AML-193 (cell line): ENCODE measurements at regions not wholly inside any gene's neighbourhood (a gene's known extent, or its start where the extent isn't known, plus 50 kb on each side); places are given as distances from the start of the nearest gene placed in this dataset.
A peak's percentile ranks its signal among the peaks of the same experiment; 100 is the strongest.
"Not testable (repeated sequence)": the region's sequence is repeated elsewhere in the genome, so short reads cannot be mapped to it uniquely, and the experiment has no call there.

Source experiments
- DNase-seq, 2 experiments: peaks; one replicate each; lab custom pipeline; 2025; lab: John Stamatoyannopoulos, UW

DNA sequence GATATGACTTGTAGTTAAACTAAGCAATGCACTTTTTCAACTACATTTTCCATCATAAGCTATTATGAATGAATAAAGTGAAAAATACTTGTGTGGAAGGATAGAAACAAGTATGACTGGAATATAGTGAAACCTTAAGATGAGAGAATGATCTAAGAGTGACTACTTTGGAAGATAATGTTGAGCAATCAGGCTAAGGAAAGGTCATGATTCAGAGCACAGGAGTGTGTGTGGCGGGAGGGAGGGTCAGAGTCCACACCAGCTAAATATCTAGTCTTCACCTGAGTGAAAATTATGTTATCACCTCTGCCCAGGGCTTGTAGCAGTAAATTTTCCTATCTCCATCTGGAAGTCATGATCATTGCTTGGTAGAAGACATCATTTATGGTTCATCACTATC is 833.4 kb upstream of the ATXN8OS start:
- DNase-seq: no peak

DNA sequence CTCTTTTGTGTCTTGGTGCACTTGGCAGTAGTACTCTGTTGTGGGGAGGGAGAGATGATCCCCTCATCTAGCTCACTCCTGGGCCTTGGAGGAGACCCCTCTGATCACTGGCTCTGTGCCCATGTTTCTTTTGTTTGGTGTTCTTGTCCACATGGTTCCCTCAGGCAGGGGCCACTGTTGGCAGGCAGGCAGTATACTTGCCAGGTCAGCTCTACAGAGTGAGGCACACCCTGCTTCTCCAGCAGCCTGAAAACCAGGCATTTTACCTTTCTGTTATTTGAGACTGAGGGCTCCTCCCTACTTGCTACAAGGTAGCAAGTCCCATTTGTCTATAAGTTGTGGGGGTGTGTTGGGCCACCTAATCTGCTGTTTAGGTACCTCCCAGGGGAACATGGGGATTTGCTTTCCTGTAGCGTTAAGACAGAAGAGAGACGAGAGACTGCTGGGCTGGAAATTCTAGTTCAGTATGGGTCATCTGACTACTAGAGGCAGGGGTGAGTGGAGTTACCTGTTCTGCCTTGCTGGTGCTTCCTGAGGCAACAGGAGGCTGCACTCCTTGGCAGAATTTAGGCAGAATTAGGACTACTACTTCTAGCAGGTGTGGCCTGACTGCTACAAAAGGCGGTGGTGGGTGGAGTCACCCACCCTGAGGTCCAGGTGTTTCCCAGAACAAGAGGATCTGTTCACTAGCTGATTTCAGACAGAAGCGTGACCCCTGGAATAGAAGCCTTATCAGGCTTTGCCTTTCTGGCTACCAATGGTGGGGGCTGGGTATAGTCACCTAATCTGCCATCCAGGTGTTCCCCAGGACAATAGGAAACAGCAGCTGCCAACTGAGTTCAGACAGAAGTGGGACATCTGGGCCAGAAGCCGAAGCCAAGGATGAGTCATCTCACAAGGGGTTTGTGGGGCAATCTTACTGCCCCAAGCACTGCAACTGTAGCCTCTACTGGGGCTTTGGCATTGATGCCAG is 843.0 kb upstream of the ATXN8OS start:
- no peak for DNase-seq

- DNase-seq: no peak
These were observed 864.3 kb upstream of the ATXN8OS start for GRCh38 chr13:69243366-69243765.

DNA sequence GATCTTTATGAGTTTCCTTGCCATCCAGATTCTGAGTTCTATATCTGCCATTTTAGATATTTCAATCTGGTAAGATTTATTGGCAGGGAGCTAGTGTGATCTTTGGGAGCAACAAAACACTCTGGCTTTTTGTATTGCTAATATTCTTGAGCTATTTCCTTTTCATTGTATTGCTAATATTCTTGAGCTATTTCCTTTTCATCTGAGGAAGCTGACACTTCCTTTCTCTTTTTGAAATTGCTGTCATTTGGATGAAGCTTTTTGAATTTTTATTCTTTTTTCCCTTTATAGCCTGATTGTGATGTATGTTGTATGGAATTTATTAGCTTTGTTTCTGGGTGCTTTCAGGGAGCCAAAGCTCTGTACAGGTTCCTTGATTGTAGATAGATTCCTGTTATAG is 873.5 kb upstream of the ATXN8OS start:
- no peak for DNase-seq

GRCh38 chr13:69226427-69226826 is 881.2 kb upstream of the ATXN8OS start:
- no peak for DNase-seq

DNA sequence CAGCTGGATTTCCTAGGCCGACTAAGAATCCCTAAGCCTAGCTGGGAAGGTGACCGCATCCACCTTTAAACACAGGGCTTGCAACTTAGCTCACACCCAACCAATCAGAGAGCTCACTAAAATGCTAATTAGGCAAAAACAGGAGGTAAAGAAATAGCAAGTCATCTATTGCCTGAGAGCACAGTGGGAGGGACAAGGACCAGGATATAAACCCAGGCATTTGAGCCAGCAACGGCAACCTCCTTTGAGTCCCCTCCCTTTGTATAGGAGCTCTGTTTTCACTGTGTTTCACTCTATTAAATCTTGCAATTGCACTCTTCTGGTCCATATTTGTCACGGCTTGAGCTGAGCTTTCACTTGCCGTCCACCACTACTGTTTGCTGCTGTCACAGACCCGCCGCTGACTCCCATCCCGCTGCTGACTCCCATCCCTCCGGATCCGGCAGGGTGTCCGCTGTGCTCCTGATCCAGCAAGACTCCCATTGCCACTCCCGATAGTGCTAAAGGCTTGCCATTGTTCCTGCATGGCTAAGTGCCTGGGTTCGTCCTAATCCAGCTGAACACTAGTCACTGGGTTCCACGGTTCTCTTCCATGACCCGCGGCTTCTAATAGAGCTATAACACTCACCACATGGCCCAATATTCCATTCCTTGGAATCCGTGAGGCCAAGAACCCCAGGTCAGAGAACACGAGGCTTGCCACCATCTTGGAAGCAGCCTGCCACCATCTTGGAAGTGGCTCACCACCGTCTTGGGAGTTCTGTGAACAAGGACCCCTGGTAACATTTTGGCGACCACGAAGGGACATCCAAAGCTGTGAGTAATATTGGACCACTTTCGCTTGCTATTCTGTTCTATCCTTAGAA is 885.8 kb upstream of the ATXN8OS start:
- not testable (repeated sequence) for DNase-seq

GRCh38 chr13:69213396-69213795 is 894.2 kb upstream of the ATXN8OS start:
- DNase-seq: no peak

- no peak for DNase-seq
These were observed 903.0 kb upstream of the ATXN8OS start for GRCh38 chr13:69204620-69205019.

DNA sequence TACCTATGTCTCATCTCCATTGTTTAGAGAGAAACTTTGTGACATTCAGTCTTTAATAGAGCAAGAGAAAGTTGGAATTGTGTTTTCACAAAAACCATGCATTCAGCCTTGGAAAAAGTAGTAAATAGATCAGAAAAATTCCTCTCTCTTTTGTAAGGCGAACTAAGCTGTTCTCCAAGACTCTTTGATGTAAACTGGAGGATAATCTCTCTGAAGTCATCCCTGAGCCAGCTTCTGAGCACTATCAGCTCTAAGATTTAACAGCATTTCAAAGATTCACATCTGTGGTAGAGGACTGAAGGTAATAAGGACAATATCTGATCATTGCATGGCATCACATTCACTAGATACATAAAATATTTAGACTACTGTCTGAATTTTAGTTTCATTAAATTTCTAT is 904.6 kb upstream of the ATXN8OS start:
- DNase-seq: no peak

DNA sequence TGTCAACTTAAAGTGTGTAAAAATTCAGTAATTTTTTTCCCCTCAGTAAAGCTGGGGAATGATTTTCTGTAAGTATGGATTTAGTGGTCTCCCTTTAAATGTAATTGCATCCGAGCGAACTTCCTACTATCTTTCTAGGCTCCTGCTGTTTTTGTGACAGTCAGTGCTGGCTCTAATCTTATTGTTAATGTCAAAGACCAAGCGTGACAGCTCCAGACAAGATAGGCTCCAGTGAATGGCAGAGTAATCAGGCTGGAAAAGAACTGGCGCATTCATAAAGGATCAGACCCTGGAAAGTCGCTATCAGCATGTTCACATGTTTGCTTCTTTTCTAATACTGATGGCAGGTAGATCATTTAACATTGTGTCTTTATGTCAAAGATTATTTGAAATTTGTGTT is 908.0 kb upstream of the ATXN8OS start:
- DNase-seq: no peak

DNA sequence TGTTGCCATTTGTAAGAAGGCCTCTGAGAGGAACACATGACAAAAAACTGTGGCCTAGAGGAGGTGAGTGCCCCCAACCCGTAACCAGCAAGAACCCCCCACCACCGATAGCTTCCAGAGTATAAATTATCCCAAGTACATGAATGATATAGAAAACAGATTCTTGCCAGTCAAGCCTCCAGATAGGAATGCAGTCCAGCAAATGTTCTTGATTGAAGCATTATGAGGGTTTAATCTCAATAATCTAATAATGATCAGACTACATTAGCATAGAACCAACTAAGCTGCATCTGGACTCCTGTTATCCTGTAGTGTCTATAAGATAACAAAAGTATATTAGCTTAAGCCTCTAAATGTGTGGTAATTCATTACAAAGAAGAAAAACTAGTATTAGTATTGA is 908.9 kb upstream of the ATXN8OS start:
- DNase-seq: no peak

GRCh38 chr13:69194130-69194529 is 913.5 kb upstream of the ATXN8OS start:
- DNase-seq: no peak

DNA sequence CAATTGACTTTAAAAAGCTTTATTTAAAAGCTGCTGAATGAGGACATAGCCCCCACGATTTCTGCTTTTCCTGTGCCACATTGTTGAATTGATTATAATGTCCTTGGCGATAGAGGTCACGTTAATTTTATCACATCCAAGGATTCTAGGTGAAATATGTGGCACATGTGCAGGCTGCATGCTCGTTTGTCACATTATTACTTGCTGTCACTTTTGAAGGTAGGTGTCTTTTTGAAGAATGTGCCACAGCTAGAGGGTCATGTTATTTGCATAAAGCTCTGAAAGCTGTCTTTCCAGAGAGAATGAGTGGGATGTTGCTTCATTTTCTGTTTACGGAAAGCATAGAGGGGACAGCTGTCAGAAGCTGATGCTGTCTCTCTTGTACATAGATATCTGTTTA is 927.6 kb upstream of the ATXN8OS start:
- DNase-seq: no peak

- DNase-seq: no peak
These were observed 929.6 kb upstream of the ATXN8OS start for GRCh38 chr13:69178000-69178399.

- DNase-seq: no peak
These were observed 939.2 kb upstream of the ATXN8OS start for GRCh38 chr13:69168436-69168835.

- no peak for DNase-seq
These were observed 952.5 kb upstream of the ATXN8OS start for GRCh38 chr13:69155136-69155535.

- DNase-seq: no peak
These were observed 965.5 kb upstream of the ATXN8OS start for GRCh38 chr13:69142101-69142500.

GRCh38 chr13:69124996-69125395 is 982.6 kb upstream of the ATXN8OS start:
- no peak for DNase-seq

GRCh38 chr13:69109891-69110525 is 997.6 kb upstream of the ATXN8OS start:
- no peak for DNase-seq

GRCh38 chr13:69108486-69108885 is 999.1 kb upstream of the ATXN8OS start:
- DNase-seq: peak in 1 of 2 experiments; percentile 9

GRCh38 chr13:69107436-69107835 is 1000.2 kb upstream of the ATXN8OS start:
- no peak for DNase-seq

- no peak for DNase-seq
These were observed 1005.8 kb upstream of the ATXN8OS start for GRCh38 chr13:69101841-69102240.
